Stomach smooth muscle (tissue), 2 donors: ENCODE measurements at regions not wholly inside any gene's neighbourhood (a gene's known extent, or its start where the extent isn't known, plus 50 kb on each side); places are given as distances from the start of the nearest gene placed in this dataset.

Experiments
- H3K27ac ChIP-seq: one replicate; pipeline ENCODE4 v1.7.0; 2013; ENCODE audit warnings: mild to moderate bottlenecking, low read length, inconsistent platforms
- H3K27me3 ChIP-seq, 2 donors: one replicate each; pipeline ENCODE4 v1.7.0; 2013; ENCODE audit warnings: low read length in 2 of 2; ENCODE audit not compliant: insufficient read depth in 2 of 2, control insufficient read depth in 1 of 2
- H3K36me3 ChIP-seq, 2 donors: one replicate each; pipeline ENCODE4 v1.7.0; 2013; ENCODE audit warnings: low read length in 2 of 2; ENCODE audit not compliant: control insufficient read depth in 2 of 2, insufficient read depth in 2 of 2
- H3K4me1 ChIP-seq: one replicate; pipeline ENCODE4 v1.7.0; 2013; ENCODE audit warnings: low read length; ENCODE audit not compliant: control insufficient read depth, insufficient read depth
- H3K4me3 ChIP-seq, 2 donors: one replicate each; pipeline ENCODE4 v1.7.0; 2013; ENCODE audit warnings: low read length in 2 of 2
- H3K9ac ChIP-seq, 2 donors: one replicate each; pipeline ENCODE4 v1.7.0; 2013; ENCODE audit warnings: low read length in 2 of 2, mild to moderate bottlenecking in 1 of 2
- H3K9me3 ChIP-seq, 2 donors: one replicate each; pipeline ENCODE4 v1.7.0; 2013; ENCODE audit warnings: low read length in 2 of 2; ENCODE audit not compliant: control insufficient read depth in 2 of 2
- donor health status: healthy.
- donor health status: Pancreatic carcinoma.

GRCh38 chr4:4593596-4594284 is 51.9 kb upstream of the STX18 start:
- Histone ChIP-seq H3K36me3 (peaks cover 0 to 2% of the 10 kb centered on the region in 2 donors), H3K27ac (no peak overlapping the region), H3K9ac (no peak overlapping the region), H3K27me3 (no peaks in the 10 kb centered on the region), H3K4me1 (no peaks in the 10 kb centered on the region), H3K9me3 (peaks cover 7 to 18% of the 10 kb centered on the region in 2 donors), H3K4me3 (no peak overlapping the region)

DNA sequence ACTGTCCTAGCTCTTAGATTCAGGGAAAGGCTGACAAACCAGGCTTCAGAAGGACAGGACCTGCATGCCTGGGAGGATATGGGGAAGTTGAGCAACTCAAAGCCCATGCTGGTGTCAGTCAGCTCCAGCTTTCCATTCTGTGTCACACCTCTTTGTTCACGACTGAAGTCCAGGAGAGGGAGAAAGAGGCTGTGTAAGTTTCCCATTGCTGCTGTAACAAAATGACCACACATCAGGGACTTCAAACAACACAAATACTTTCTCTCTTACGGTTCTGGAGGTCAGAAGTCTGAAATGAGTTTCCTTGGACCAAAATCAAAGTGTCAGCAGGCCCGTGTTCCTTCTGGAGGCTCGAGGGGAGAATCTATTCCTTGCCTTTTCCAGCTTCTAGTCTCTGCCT is 50.6 kb upstream of the STX18 start:
- Histone ChIP-seq H3K4me3 (no peak overlapping the region), H3K27me3 (no peaks in the 10 kb centered on the region), H3K27ac (no peak overlapping the region), H3K36me3 (peaks cover 0 to 2% of the 10 kb centered on the region in 2 donors), H3K9me3 (peaks cover 7 to 18% of the 10 kb centered on the region in 2 donors), H3K9ac (no peak overlapping the region), H3K4me1 (no peaks in the 10 kb centered on the region)
